Activated CD8-positive, alpha-beta memory T cell treated with anti-CD3 and anti-CD28 coated beads, Interleukin-2, amount 50 U/mL, for 24 hours (primary cell): ENCODE measurements at regions not wholly inside any gene's neighbourhood (a gene's known extent, or its start where the extent isn't known, plus 50 kb on each side); places are given as distances from the start of the nearest gene placed in this dataset.

Source experiments
- DNase-seq: peaks from one replicate; pipeline ENCODE4 v3.0.0-alpha.2; 2020; ENCODE audit errors: extremely low read depth

DNA sequence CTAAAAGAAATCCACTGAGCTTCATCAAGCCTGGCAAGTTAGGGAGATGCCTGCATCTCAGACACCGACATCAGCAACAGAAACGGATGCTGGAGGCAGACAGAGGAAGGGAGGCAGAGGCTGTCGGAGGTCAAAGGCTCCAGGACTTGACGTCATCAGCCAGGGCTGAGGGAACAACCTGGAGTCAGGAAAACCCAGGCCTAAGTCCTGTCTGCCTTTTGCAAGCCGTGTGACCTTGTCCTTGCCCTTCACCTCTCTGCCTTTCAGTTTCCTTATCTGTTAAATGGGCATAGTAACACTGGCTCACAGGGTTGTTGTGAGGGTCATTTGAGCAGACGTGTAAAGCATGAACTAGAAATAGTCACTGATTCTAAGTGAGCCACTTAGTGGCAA lies 194.2 kb downstream of the BCL11B start:
- DNase-seq: no peak

DNA sequence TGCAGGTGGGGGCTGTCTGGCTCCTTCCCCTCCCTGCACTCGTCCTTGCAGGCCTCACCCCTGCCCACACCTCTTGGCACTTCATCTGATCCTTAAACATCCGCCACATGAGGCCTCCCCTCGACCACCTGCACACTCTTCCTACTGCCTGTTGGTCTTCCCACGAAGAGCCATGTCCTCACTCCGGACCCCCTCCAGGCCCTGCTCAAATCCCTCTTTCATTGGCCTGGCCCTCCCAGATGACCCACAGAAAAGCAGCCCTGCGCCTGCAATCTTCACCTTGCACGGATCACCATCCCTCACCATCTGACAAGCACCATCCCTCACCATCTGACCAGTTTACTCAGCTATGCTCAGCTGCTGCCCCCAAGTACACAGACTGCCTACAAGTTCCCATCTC lies 193.6 kb downstream of the BCL11B start:
- DNase-seq: no peak

DNA sequence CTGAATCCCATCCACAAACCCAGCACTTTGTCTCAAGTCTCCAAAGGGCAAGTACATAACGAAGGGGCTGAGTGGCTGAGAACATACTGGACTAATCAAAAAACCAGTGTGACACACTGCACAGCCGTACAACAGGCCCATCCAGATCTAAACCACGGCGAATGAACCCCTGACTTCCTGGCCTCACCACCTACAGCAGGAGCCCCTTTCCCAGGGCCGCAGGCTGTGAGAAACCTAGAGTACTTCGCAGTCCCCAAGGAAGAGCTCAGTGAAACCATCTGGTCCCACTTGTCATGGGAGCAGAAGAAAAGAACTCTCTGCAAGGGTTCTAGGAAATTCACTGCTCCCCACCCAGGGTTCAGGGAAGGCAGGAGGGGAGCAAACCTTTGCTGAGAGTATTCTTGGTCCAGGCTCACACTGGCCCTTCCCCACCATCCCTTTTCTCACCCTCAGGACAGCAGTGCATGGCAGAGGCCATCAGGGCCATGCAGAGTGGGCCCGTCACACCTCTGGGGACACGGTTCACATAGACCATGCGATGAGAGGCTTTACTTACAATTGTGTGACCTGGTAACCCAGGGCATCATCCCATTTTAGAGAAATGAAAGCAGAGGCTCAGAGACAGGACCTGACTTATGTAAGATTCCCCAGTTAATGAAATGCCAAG lies 192.8 kb downstream of the BCL11B start:
- DNase-seq: no peak

DNA sequence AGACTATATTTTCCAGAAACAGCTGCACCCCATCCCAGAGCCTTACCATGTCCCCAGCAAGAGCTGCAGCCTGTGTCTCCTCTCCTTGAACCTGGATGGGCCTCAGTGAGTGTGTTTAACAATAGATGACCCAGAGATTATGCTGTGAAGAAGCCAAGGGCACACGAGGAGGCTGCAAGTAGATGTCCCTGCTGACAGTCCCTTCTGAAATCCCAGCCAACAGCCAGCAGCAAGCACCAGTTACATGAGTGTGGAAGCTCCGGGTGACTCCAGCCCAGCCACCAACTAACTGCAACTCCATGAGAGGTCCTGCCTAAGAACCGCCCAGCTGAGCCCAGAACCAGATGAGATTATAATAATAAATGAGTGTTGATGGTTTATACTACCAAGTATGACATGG lies 191.7 kb downstream of the BCL11B start:
- DNase-seq: no peak

DNA sequence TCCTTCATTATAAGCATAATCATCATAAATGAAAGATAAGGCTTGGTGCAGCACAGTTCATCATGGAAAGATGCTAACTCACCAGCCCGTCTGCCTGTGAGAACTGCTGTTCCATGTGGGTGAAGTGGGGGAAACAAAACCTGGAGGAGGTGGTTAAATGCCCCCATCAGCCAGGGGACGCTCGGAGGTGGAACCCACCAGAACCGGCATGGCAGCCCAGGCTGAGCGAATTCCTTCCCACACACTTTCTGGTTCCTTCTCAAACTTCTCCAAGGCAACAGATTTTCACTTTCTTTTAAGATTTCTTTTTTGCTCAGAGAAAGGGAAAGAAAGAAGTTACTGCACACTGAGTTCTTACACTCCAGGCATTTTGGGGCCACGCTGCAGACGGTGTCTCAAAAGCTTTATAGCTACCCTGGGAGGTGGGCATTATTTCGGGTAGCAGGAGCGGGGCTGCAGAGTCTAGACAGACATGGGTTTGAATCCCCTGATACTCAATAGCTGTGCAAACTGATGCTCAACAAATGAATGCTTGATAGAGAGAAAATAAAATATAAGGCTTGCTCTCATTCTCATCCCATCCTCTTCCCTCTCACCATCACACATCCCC lies 190.7 kb downstream of the BCL11B start:
- no peak for DNase-seq

DNA sequence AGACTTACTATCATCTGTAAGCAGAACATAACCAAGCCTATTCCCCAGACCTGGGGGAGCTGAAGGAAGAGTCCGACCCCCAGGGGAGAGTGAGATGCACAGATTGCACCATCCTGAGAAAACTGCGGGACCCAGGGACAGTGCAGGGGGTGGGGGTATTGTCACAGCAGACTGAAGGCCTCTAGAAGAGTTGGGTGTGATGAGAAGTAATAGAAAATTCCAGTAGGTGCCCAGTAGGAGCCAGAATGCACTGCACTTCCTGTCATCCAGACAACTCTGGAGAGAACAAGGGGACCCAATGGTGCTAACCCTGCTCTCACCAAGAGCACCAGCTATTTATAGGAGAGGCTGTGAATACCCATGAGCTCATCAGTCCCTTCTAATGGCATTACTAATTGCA lies 190.1 kb downstream of the BCL11B start:
- DNase-seq: no peak

DNA sequence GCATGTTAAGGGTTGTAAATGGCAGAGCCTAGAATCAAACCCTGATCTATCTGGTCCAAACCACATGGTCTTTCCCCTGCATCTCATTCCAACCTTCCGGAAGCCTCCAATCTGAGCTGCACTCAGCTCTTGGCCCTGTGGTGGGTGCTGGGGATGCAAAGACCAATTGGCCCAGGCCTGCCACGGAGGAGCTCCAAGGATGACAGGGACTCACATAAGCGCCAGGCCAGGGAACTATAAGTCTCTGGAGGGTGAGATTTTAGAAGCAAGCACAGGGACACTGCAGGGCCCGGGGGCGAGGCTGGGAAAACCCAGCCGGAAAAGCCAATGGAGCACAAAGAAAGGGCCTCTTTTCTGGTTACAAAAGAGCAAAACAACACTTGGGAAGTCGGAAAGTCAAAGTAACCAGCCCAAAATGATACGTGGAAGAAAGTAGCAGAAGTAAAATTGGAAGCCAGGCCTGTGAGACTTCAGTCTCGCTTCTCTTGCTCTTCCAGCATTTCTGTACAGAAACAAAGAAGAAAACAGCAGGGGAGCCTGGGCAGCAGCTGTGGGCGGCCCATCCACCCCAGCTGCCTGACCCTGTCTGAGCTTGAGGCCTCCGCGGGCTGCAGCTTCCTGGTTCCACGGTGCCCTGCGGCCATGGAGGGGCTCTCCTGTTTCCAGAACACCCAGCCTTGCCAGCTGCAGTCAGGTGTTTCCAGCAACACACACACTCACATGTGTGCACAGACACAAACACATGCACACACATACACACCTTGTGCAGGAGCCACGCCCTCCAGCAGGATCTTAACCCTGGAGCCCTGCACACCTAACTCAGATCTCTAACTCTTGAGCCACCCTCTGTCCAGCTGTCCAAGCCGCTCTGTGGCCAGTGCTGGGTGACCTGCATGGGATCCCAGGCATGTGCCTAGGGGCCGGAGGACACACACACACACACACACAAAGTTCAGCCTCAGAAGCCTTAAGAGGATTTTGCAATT lies 178.2 kb downstream of the BCL11B start:
- no peak for DNase-seq

DNA sequence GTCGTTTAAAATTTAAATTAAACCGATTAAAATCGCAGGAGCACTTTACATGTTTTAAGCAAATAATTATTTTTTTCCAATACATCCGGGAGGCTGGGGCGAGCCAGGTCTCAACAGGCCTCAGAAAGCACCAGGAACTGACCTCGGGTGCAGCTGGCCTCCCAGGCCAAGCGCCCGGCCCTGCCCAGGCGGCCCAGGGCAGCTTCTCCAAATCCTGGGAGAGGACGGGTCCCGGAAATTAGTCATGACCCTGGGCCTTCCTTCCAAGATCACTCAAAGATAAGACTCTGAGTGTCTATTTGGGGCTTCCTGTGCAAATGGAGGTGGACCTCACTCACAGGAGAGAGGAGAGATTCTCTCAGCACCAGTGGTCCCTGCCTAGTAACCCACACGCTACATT lies 177.1 kb downstream of the BCL11B start:
- no peak for DNase-seq

DNA sequence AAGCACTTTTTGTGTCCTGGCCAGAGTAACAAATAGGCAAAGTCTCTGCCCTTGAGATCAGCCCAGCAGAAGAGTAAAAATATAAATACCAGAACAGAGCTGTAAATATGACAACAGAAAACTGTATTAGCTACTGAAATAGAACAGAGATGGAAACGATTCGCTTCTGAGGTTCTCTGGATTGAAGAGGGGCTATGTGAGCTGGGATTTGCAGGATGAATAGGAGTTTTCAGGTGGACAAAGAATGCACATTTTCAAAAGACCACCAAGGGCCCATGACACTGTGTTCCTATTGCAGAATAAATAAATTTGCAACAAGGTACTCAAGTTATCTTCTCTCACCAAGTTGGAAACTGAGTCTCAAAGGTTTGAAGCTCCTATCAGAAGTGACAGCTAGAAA lies 176.6 kb downstream of the BCL11B start:
- DNase-seq: no peak

DNA sequence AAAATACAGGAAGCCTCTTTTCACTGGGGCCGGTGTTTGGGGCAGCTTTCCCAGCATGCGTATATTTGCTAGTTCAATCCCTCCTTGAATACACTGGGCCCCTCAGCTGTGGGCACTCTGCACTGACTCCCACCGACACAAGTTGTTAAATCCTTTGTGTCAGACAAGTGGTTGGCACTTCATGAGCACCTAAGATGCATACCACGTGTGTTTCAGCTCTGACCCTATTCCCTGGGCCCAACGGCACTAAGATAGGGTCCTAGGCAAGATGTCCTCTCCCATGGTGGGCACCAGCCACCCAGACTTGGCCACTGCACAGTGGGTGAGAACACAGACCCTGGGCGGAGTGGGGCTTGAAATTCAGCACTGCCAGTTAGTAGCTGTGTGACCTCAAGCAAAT lies 173.8 kb downstream of the BCL11B start:
- DNase-seq: no peak

DNA sequence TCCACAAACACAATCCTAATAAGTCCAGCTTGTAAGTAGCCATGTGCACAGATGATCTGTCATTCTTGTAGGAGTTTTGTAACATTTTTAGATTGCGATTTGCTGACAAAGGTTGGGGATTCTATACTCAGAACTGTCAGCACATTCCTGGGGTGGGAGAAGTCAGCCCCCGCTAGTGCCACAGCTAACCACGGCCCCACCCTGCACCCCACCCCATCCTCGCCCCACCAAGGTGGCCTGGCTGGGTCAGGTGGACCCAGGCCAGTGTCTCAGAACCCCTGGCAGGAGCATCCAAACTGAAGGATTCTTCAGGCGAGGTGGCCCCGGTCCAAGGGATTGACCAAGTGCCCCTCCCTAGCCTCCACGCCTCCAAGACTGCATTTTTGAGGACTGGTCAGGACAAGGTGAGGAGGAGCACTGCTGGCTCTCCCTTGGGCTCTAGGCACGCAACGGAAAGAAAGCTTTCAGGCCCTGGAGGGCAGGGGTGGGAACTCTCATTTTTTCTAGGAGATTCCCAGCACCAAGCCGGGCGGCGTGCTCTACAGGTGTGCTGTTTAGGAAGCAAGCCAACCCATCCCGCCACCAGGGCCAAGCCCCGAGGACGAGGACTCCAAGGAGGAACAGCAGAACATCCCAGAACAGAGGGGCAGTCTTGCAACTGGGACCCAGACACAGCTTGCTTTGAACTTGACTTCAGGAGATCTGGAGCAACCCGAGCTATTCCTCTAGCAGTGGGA lies 172.8 kb downstream of the BCL11B start:
- DNase-seq: no peak

DNA sequence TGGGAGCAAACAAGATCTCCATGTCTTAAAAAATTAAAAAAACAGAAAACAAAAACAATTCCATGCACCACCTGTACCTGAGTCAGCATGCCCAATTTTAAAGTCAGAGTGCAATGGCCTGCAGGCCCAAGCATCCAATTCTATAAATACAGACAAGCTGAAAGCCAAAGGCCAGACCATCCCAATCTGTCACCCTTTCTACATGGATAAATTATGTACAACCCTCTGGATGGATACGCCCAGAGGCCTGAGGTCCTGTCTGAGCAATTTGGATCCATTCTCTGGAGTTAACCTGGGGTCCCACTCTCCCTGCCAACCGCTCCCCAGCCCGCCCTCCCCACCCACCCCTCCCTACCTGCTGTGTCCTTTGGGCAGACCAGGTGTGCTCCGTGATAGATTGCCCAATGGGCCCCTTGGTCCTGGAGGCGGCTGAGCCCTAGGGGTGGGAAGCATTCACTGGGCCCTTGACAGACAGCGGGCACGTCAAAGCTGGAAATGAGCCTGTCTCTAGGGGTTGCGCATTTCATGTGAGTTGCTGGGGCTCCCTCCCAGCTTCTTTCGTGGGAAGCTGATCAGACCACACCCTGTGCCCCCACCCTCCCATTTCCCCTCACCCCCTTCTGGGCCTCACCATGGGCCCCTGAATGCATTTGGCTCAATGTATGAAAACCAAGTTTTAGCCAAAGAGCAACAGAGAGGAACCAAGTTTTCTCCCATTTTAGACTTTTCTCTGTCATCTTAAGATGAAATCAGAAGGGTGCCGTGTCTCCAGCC lies 171.3 kb downstream of the BCL11B start:
- no peak for DNase-seq

DNA sequence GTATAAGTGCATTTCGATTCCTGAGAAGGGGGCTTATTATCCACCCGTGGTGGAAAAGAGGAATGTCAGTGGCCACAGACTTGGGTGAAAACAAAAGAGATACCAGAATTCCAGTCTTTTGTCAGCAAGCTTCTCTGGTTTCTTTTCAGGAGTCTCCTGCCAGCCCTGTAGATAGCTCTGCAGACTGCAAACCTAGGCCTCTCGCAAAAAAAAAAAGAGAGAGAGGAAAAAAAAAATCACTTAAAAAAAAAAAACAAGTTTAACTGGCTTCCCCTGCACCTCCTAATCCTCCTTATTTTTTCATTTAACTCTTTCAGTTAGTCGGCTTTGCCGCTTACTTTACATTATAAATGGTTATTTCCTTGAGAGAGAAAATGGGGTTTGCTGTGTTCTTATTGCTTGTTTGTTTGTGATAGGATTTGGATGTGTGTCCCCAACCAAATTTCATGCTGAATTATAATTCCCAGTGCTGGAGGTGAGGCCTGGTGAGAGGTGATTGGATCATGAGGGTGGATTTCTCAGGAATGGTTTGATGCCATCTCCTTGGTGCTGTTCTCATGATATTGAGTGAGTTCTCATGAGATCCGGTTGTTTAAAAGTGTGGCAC lies 170.0 kb downstream of the BCL11B start:
- no peak for DNase-seq

DNA sequence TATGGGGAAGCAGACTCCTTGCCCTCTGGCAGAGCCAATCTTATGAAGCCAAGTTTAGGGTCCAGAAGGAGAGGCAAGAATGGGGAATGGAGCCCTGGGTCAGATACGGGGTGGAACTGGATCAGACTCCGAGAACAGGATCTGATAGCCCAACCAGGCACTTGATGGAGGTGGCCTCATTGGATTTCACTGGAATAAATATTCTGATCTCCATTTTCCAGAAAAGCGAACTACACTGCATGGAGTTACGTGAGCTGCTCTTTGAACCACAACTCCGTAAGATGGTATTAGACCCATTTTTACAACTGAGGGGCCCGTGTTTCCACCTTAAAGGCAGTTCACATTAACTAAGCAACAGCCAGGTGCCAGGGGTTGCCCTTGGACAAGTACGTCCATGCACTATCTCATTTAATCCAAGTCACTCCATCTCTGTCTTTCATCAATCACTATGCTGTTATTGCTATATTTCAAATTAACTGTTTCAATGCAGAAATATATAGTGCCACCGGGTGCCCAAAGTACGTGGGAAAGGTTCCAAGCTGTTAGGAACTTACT lies 155.2 kb downstream of the BCL11B start:
- DNase-seq: no peak

DNA sequence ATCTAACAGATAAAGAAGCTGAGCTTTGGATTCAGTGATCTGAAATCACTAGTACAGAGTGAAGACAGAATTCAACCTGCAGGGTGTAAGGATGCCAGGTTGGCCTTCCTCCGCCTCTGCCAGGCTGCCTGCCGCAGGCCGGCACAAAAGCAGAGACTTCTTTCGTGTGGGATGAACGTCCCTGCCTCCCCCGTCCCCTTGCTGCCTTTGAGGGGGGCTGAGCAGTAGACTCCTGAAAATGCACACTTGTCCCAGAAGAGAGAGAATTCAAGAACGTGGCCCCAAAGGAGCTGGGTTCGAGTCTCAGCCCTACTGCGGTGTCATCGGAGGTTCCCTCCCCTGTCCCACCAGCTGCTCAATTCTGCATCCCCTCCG lies 154.3 kb downstream of the BCL11B start:
- no peak for DNase-seq

DNA sequence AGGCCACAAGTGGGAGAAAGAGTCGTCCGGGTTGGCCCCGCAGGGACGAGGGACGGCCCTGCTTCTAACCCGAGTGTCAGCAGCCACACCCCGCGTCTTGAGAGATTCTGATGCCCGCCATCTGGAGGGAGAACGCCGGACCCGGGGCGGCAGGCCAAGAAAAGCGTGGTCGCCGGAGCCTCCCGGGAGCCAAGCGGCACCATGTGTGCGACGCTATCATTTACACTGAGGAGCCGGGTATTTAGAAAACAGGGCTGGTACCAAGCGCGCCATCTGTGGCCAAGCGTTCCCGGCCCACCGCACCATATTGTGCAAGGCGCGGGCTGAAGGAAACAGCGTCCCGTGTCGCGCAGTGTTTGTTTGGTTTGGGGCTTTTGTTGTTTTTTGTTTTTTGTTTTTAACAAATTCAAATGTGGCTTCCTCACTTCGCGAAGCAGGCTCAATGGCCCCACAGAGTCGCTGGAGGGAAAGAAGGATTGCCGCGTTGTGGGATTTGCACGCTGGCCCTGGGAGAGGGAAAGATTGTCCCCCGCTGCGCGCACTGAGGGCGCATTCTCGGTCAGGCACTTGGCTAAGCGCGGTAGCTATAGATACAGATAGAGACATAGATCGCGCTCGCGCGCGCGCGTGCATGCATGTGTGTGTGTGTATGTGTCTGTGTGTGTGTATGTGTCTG lies 153.8 kb downstream of the BCL11B start:
- DNase-seq: no peak

DNA sequence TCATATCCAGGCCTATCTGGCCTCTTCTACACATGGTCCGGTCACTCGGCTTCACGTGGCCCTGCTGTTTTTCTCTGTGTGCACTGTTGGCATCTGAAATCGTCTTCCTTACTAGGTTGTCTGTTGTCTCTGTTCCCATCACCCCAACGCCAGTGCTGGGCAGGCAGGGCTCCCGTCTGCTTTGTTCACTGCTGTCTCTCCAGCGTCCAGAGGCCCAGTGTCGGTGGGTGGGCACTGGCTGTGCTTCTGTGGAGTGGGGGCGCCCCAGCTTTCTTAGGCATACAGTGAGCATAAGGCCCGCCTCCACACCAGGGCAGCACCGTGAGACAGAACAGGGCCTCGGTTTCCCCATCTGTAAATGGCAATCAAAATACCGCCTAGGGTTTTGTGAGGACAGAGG lies 153.1 kb downstream of the BCL11B start:
- no peak for DNase-seq
